ENCODE measurements at regions not wholly inside any gene's neighbourhood (a gene's known extent, or its start where the extent isn't known, plus 50 kb on each side); places are given as distances from the start of the nearest gene placed in this dataset.

- peaks cover 18% of the 10 kb centered on the region for H3K4me1 Mint-ChIP-seq (ENCODE audit: unreplicated experiment)
- H3K27ac Mint-ChIP-seq = no peak overlapping the region
- no peak for DNase-seq (ENCODE audit: extremely low spot score, unreplicated experiment)
- H3K36me3 Mint-ChIP-seq = no peaks in the 10 kb centered on the region
- H3K4me3 Mint-ChIP-seq = no peak overlapping the region
- no peak for TF ChIP-seq CTCF (conservative IDR thresholded peaks at IDR 0.05)
- peaks cover 17% of the 10 kb centered on the region for H3K27me3 Mint-ChIP-seq
- H3K9me3 Mint-ChIP-seq = no peaks in the 10 kb centered on the region
Measured at GRCh38 chr17:77613218-77613617, 345.3 kb upstream of the TNRC6C start.

- no peak for DNase-seq (ENCODE audit: extremely low spot score, unreplicated experiment)
- H3K27me3 Mint-ChIP-seq = peaks cover 19% of the 10 kb centered on the region
- TF ChIP-seq CTCF (conservative IDR thresholded peaks at IDR 0.05) = no peak
- H3K4me1 Mint-ChIP-seq (ENCODE audit: unreplicated experiment) = peaks cover 21% of the 10 kb centered on the region
- H3K36me3 Mint-ChIP-seq = no peaks in the 10 kb centered on the region
- no peak overlapping the region for H3K4me3 Mint-ChIP-seq
- no peak overlapping the region for H3K27ac Mint-ChIP-seq
- no peaks in the 10 kb centered on the region for H3K9me3 Mint-ChIP-seq
Measured at GRCh38 chr17:77613627-77614026, 344.9 kb upstream of the TNRC6C start.

- H3K27me3 Mint-ChIP-seq = peaks cover 19% of the 10 kb centered on the region
- DNase-seq (ENCODE audit: extremely low spot score, unreplicated experiment) = no peak
- H3K4me1 Mint-ChIP-seq (ENCODE audit: unreplicated experiment) = peaks cover 10% of the 10 kb centered on the region
- H3K9me3 Mint-ChIP-seq = peaks cover 8% of the 10 kb centered on the region
- no peak overlapping the region for H3K27ac Mint-ChIP-seq
- H3K36me3 Mint-ChIP-seq = no peaks in the 10 kb centered on the region
- TF ChIP-seq CTCF (conservative IDR thresholded peaks at IDR 0.05) = no peak
- H3K4me3 Mint-ChIP-seq = no peak overlapping the region
Measured at GRCh38 chr17:77615703-77616253, 342.7 kb upstream of the TNRC6C start.

- no peak for TF ChIP-seq CTCF (conservative IDR thresholded peaks at IDR 0.05)
- H3K4me3 Mint-ChIP-seq = no peak overlapping the region
- no peak overlapping the region for H3K27ac Mint-ChIP-seq
- no peaks in the 10 kb centered on the region for H3K36me3 Mint-ChIP-seq
- DNase-seq (ENCODE audit: extremely low spot score, unreplicated experiment) = no peak
- H3K4me1 Mint-ChIP-seq (ENCODE audit: unreplicated experiment) = peaks cover 9% of the 10 kb centered on the region
- H3K27me3 Mint-ChIP-seq = peaks cover 19% of the 10 kb centered on the region
- peaks cover 8% of the 10 kb centered on the region for H3K9me3 Mint-ChIP-seq
Measured at GRCh38 chr17:77616254-77616731, 342.2 kb upstream of the TNRC6C start.

- H3K27ac Mint-ChIP-seq = no peak overlapping the region
- no peak for TF ChIP-seq CTCF (conservative IDR thresholded peaks at IDR 0.05)
Measured at GRCh38 chr17:77617516-77617915, 341.0 kb upstream of the TNRC6C start.

GRCh38 chr17:77618173-77618572 is 340.3 kb upstream of the TNRC6C start:
- H3K27me3 Mint-ChIP-seq = peaks cover 14% of the 10 kb centered on the region
- no peak overlapping the region for H3K27ac Mint-ChIP-seq
- no peak overlapping the region for H3K4me3 Mint-ChIP-seq
- no peaks in the 10 kb centered on the region for H3K36me3 Mint-ChIP-seq
- TF ChIP-seq CTCF (conservative IDR thresholded peaks at IDR 0.05) = no peak
- peaks cover 9% of the 10 kb centered on the region for H3K4me1 Mint-ChIP-seq (ENCODE audit: unreplicated experiment)
- peaks cover 8% of the 10 kb centered on the region for H3K9me3 Mint-ChIP-seq
- no peak for DNase-seq (ENCODE audit: extremely low spot score, unreplicated experiment)

More at GRCh38 chr17:77617516-77617915, 341.0 kb upstream of the TNRC6C start:
- Mint-ChIP-seq H3K27me3 (peaks cover 14% of the 10 kb centered on the region), H3K36me3 (no peaks in the 10 kb centered on the region), H3K4me3 (no peak overlapping the region), H3K9me3 (peaks cover 8% of the 10 kb centered on the region), H3K4me1 (ENCODE audit: unreplicated experiment) (peaks cover 9% of the 10 kb centered on the region)
- DNase-seq (ENCODE audit: extremely low spot score, unreplicated experiment) = no peak
